ENCODE measurements at regions not wholly inside any gene's neighbourhood (a gene's known extent, or its start where the extent isn't known, plus 50 kb on each side); places are given as distances from the start of the nearest gene placed in this dataset.
A peak's percentile ranks its signal among the peaks of the same experiment; 100 is the strongest.

- H3K36me3 ChIP-seq, result no peaks in the 10 kb centered on the region
- no peaks in the 10 kb centered on the region for H3K27me3 ChIP-seq
- H3K4me3 ChIP-seq, result no peak overlapping the region
- TF ChIP-seq Cebpa-rat (IDR thresholded peaks at IDR 0.05), result no peak
- H3K9ac ChIP-seq, result no peak overlapping the region
- no peaks in the 10 kb centered on the region for H4K20me1 ChIP-seq
- no peak overlapping the region for H3K4me2 ChIP-seq
- H3K9me3 ChIP-seq (replicated peaks in 1 of 11), result no peaks in the 10 kb centered on the region
- H3K27ac ChIP-seq, result no peak overlapping the region
- no peaks in the 10 kb centered on the region for H3K4me1 ChIP-seq
Observed at GRCh38 chr13:62544928-62545327, 1129.3 kb upstream of the PCDH20 start.

DNA sequence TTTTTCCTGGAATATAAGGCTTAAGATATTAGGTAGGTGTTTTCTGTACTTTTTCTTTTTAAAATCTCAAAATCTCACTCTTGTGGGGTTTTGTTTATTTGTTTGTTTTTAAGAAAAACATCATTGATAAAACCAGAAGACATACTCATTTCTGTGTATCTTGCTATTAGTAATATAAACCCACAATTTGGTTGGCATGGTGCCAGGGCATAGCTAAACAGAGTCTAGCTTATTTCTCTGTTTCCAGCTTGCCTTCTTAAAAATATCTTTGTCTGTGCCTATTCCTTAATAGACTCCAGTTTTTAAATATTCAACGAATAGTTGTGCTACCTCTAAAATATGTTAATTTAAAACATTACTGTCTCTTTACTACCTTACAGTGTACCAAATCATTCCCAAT, 1121.9 kb upstream of the PCDH20 start:
- H3K27ac ChIP-seq, result no peak overlapping the region
- H3K4me1 ChIP-seq, result no peaks in the 10 kb centered on the region
- no peak overlapping the region for H3K9ac ChIP-seq
- no peaks in the 10 kb centered on the region for H4K20me1 ChIP-seq
- H3K4me3 ChIP-seq, result no peak overlapping the region
- H3K36me3 ChIP-seq, result no peaks in the 10 kb centered on the region
- H3K4me2 ChIP-seq, result no peak overlapping the region
- no peaks in the 10 kb centered on the region for H3K9me3 ChIP-seq (replicated peaks in 1 of 11)
- no peaks in the 10 kb centered on the region for H3K27me3 ChIP-seq
- no peak for TF ChIP-seq Cebpa-rat (IDR thresholded peaks at IDR 0.05)

- Histone ChIP-seq H3K4me3 (no peak overlapping the region), H3K4me2 (no peak overlapping the region), H3K36me3 (no peaks in the 10 kb centered on the region), H3K9ac (no peak overlapping the region), H3K27ac (no peak overlapping the region), H4K20me1 (no peaks in the 10 kb centered on the region), H3K4me1 (no peaks in the 10 kb centered on the region), H3K9me3 (replicated peaks in 1 of 11) (no peaks in the 10 kb centered on the region), H3K27me3 (no peaks in the 10 kb centered on the region)
- no peak for TF ChIP-seq Cebpa-rat (IDR thresholded peaks at IDR 0.05)
Observed at GRCh38 chr13:62525652-62526051, 1110.0 kb upstream of the PCDH20 start.

- Histone ChIP-seq H3K9me3 (replicated peaks in 1 of 11) (no peaks in the 10 kb centered on the region), H3K36me3 (no peaks in the 10 kb centered on the region), H3K9ac (no peak overlapping the region), H3K4me1 (no peaks in the 10 kb centered on the region), H4K20me1 (no peaks in the 10 kb centered on the region), H3K4me2 (no peak overlapping the region), H3K27me3 (no peaks in the 10 kb centered on the region), H3K4me3 (no peak overlapping the region), H3K27ac (no peak overlapping the region)
- TF ChIP-seq Cebpa-rat (IDR thresholded peaks at IDR 0.05), result no peak
Observed at GRCh38 chr13:62524498-62524897, 1108.8 kb upstream of the PCDH20 start.

GRCh38 chr13:62524061-62524460, 1108.4 kb upstream of the PCDH20 start:
- TF ChIP-seq Cebpa-rat (IDR thresholded peaks at IDR 0.05), result no peak
- Histone ChIP-seq H3K9me3 (replicated peaks in 1 of 11) (no peaks in the 10 kb centered on the region), H3K4me1 (no peaks in the 10 kb centered on the region), H3K4me2 (no peak overlapping the region), H3K4me3 (no peak overlapping the region), H3K27ac (no peak overlapping the region), H4K20me1 (no peaks in the 10 kb centered on the region), H3K36me3 (no peaks in the 10 kb centered on the region), H3K27me3 (no peaks in the 10 kb centered on the region), H3K9ac (no peak overlapping the region)

DNA sequence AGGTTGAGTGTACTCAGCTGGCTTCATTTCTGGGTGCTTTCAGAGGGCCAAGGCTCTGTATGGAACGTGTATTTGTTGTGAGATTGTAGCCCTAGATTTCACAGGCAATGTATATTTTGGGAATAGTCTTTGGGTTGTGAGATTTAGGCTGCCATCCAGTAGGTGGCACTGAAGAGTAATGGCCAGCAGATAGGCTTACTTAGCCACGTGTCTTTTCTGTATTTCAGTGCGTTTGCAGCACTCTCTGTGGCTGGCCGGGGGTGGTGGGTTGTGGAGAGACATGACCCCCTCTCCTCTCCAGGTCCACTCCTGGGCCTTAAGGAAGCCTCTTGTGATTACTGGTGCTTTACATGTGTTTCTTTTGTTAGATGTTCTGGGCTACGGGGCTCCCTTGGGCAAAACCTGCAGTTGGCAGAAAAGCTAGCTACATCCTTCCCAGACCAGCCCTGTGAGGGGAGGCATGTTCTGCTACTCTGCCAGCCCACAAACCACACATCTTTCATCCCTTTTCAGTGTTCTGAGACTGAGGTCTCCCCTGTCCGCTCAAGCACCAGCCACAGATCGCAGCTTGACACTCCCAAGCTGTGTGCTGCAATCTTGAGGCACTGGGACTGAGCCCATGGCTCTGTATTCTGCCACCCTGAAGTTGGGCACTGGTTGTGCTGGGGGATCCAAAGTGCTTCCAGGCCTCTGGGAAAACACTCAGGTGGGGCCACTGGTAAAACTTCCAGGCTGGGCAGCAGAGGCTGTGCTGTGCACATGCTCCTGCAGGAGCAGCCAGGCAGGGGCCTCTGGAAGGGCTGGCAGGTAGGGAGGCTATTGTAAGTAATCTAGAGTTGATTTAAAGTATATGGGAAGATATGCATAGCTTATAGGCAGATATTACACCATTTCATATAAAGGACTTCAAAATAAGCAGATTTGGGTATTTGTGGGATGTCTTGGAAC, 1096.8 kb upstream of the PCDH20 start:
- no peaks in the 10 kb centered on the region for H3K9me3 ChIP-seq (replicated peaks in 1 of 11)
- H3K27me3 ChIP-seq, result no peaks in the 10 kb centered on the region
- TF ChIP-seq Cebpa-rat (IDR thresholded peaks at IDR 0.05), result no peak
- peak overlapping the region; percentile 53 to 76 (median 64) for H3K4me2 ChIP-seq
- no peak overlapping the region for H3K27ac ChIP-seq
- peak overlapping the region in 4 of 10 experiments; percentile 10 to 41 (median 30); a peak in 3 of 20 replicates for H3K4me3 ChIP-seq
- H3K9ac ChIP-seq, result no peak overlapping the region
- H4K20me1 ChIP-seq, result no peaks in the 10 kb centered on the region
- H3K36me3 ChIP-seq, result no peaks in the 10 kb centered on the region
- peaks cover 0 to 17% (median 11%) of the 10 kb centered on the region in 10 experiments; a peak in 16 of 20 replicates for H3K4me1 ChIP-seq

DNA sequence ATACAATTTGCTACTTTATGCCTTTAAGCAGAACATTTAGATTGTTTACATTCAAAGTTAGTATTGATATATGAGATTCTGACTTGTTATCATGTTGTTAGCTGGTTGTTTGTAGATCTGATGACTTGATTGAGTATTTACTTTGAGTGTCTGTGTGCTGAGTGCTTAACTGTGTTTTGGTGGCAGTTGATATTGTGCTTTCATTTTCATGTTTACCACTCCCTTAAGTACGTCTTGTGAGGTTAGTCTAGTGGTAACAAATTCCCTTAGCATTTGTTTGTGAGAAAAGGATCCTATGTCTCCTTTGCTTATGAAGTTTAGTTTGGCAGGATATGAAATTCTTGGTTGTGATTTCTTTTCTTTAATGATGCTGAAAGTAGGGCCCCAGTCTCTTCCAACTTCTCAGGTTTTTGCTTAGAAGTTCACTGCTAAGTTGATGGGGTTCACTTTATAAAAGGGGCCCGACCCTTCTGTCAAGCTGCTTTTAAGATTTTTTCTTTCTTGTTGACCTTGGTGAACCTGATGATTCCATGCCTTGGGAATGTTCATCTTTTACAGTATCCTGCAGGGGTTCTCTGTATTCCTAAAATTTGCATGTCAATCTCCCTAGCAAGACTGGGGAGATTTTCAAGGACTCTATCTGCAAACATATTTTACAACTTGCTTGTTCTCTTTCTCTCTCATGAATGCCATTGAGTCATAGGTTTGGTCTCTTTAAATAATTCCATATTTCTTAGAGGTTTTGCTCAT, 1095.4 kb upstream of the PCDH20 start:
- H3K27ac ChIP-seq, result no peak overlapping the region
- H3K4me2 ChIP-seq, result no peak overlapping the region
- TF ChIP-seq Cebpa-rat (IDR thresholded peaks at IDR 0.05), result no peak

GRCh38 chr13:62502588-62502987, 1086.9 kb upstream of the PCDH20 start:
- H3K4me1 ChIP-seq, result peaks cover 0 to 29% (median 4%) of the 10 kb centered on the region in 10 experiments; a peak in 9 of 20 replicates
- H3K9me3 ChIP-seq (replicated peaks in 1 of 11), result no peaks in the 10 kb centered on the region
- peak overlapping the region in 4 of 11 experiments; percentile 17 to 44 (median 22); a peak in 6 of 22 replicates for H3K4me2 ChIP-seq
- H4K20me1 ChIP-seq, result no peaks in the 10 kb centered on the region
- H3K27me3 ChIP-seq, result no peaks in the 10 kb centered on the region
- H3K4me3 ChIP-seq, result no peak overlapping the region
- H3K9ac ChIP-seq, result no peak overlapping the region
- TF ChIP-seq Cebpa-rat (IDR thresholded peaks at IDR 0.05), result no peak
- H3K27ac ChIP-seq, result no peak overlapping the region
- H3K36me3 ChIP-seq, result no peaks in the 10 kb centered on the region

More for the DNA sequence above, 1095.4 kb upstream of the PCDH20 start:
- no peaks in the 10 kb centered on the region for H3K27me3 ChIP-seq
- no peaks in the 10 kb centered on the region for H4K20me1 ChIP-seq
- H3K9ac ChIP-seq, result no peak overlapping the region
- no peak overlapping the region for H3K4me3 ChIP-seq
- peaks cover 0 to 17% (median 11%) of the 10 kb centered on the region in 10 experiments; a peak in 16 of 20 replicates for H3K4me1 ChIP-seq
- no peaks in the 10 kb centered on the region for H3K9me3 ChIP-seq (replicated peaks in 1 of 11)
- no peaks in the 10 kb centered on the region for H3K36me3 ChIP-seq

DNA sequence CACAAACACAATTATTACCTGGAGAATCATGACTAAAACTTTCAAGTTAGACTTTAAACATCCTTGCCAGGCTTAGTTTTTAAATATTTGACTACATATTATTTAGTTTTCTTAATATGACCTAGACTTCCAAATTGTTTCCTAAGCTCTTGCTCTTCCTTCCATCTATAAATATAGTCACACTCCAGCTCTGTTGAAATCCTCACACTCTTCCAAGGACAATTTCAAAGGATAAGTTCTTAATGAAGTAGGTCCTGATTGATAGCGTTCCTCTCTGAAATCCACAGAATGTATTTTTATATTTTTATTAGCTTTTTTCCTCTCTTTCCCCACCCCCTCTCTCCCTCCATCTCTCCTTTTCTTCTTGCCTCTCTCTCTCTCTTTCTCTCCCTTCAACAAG, 1074.1 kb upstream of the PCDH20 start:
- Histone ChIP-seq H3K4me3 (no peak overlapping the region), H3K27me3 (no peaks in the 10 kb centered on the region), H3K9me3 (replicated peaks in 1 of 11) (no peaks in the 10 kb centered on the region), H3K4me1 (no peaks in the 10 kb centered on the region), H3K4me2 (no peak overlapping the region), H3K36me3 (no peaks in the 10 kb centered on the region), H3K27ac (no peak overlapping the region), H4K20me1 (no peaks in the 10 kb centered on the region), H3K9ac (no peak overlapping the region)
- TF ChIP-seq Cebpa-rat (IDR thresholded peaks at IDR 0.05), result no peak
